H9 (cell line): ENCODE measurements at regions not wholly inside any gene's neighbourhood (a gene's known extent, or its start where the extent isn't known, plus 50 kb on each side); places are given as distances from the start of the nearest gene placed in this dataset.

Experiments used
- DNase-seq: peaks from one replicate; pipeline ENCODE4 v3.0.0-alpha.2; 2017
- H2AFZ ChIP-seq: one replicate; pipeline ENCODE4 v1.6.1; 2013; ENCODE audit warnings: mild to moderate bottlenecking, low read length, control low read depth, moderate library complexity
- H2AK5ac ChIP-seq: 2 replicates; pipeline ENCODE4 v1.6.1; 2013; ENCODE audit warnings: low read length, control low read depth, mixed read lengths; ENCODE audit not compliant: insufficient read length
- H2BK120ac ChIP-seq: one replicate; pipeline ENCODE4 v1.6.1; 2013; ENCODE audit warnings: low read depth, mild to moderate bottlenecking, low read length, control low read depth, inconsistent platforms; ENCODE audit not compliant: poor library complexity, severe bottlenecking
- H2BK12ac ChIP-seq: 2 replicates; pipeline ENCODE4 v1.6.1; 2013; ENCODE audit warnings: low read length, control low read depth, mixed read lengths, low read depth; ENCODE audit not compliant: insufficient read length
- H2BK15ac ChIP-seq: 2 replicates; pipeline ENCODE4 v1.6.1; 2013; ENCODE audit warnings: low read depth, low read length, control low read depth
- H2BK20ac ChIP-seq: one replicate; pipeline ENCODE4 v1.6.1; 2013; ENCODE audit warnings: low read depth, mild to moderate bottlenecking, low read length, control low read depth, inconsistent platforms; ENCODE audit not compliant: poor library complexity, severe bottlenecking
- H2BK5ac ChIP-seq: 2 replicates; pipeline ENCODE4 v1.6.1; 2013; ENCODE audit warnings: low read length, control low read depth, mixed read lengths; ENCODE audit not compliant: insufficient read length
- H3K14ac ChIP-seq: 2 replicates; pipeline ENCODE4 v1.6.1; 2013; ENCODE audit warnings: low read length, control low read depth; ENCODE audit not compliant: insufficient read depth
- H3K18ac ChIP-seq: 2 replicates; pipeline ENCODE4 v1.6.1; 2013; ENCODE audit warnings: low read depth, mild to moderate bottlenecking, mixed read lengths, low read length, control low read depth; ENCODE audit not compliant: insufficient read length
- H3K23ac ChIP-seq: 2 replicates; pipeline ENCODE4 v1.6.1; 2013; ENCODE audit warnings: low read length, control low read depth, mixed read lengths, low read depth; ENCODE audit not compliant: insufficient read length
- H3K23me2 ChIP-seq: 2 replicates; pipeline ENCODE4 v1.6.1; 2013; ENCODE audit warnings: low read depth, mild to moderate bottlenecking, mixed read lengths, low read length, control low read depth; ENCODE audit not compliant: insufficient read length, poor library complexity, severe bottlenecking
- H3K27ac ChIP-seq: 2 replicates; pipeline ENCODE4 v1.5.1; 2013; ENCODE audit warnings: low read length, control low read depth, mixed read lengths, low read depth; ENCODE audit not compliant: insufficient read length
- H3K27me3 ChIP-seq: 2 replicates; pipeline ENCODE4 v1.6.1; 2013; ENCODE audit warnings: low read length, control low read depth, inconsistent platforms; ENCODE audit not compliant: insufficient read depth
- H3K4ac ChIP-seq: 2 replicates; pipeline ENCODE4 v1.6.1; 2013; ENCODE audit warnings: low read depth, mild to moderate bottlenecking, control low read depth, inconsistent platforms, low read length, moderate library complexity
- H3K4me1 ChIP-seq: 2 replicates; pipeline ENCODE4 v1.6.1; 2013; ENCODE audit warnings: low read length, control low read depth, inconsistent platforms; ENCODE audit not compliant: insufficient read depth
- H3K4me2 ChIP-seq: 2 replicates; pipeline ENCODE4 v1.6.1; 2013; ENCODE audit warnings: low read length, control low read depth, mixed read lengths; ENCODE audit not compliant: insufficient read length, insufficient read depth
- H3K56ac ChIP-seq: 2 replicates; pipeline ENCODE4 v1.6.1; 2013; ENCODE audit warnings: low read depth, mild to moderate bottlenecking, mixed read lengths, low read length, control low read depth; ENCODE audit not compliant: insufficient read length
- H3K79me1 ChIP-seq: 2 replicates; pipeline ENCODE4 v1.6.1; 2013; ENCODE audit warnings: low read depth, mild to moderate bottlenecking, moderate library complexity, low read length, control low read depth, inconsistent platforms; ENCODE audit not compliant: insufficient read depth, poor library complexity, severe bottlenecking
- H3K79me2 ChIP-seq: 2 replicates; pipeline ENCODE4 v1.6.1; 2013; ENCODE audit warnings: low read length, control low read depth, inconsistent platforms; ENCODE audit not compliant: insufficient read depth
- H3K9ac ChIP-seq: 2 replicates; pipeline ENCODE4 v1.6.1; 2013; ENCODE audit warnings: low read length, control low read depth, mixed read lengths; ENCODE audit not compliant: insufficient read length; ENCODE audit errors: extremely low read depth
- H3K9me3 ChIP-seq: one replicate; pipeline ENCODE4 v1.6.1; 2013; ENCODE audit warnings: low read depth, low read length, inconsistent platforms; ENCODE audit not compliant: control insufficient read depth
- H3T11ph ChIP-seq: one replicate; pipeline ENCODE4 v1.6.1; 2013; ENCODE audit warnings: mild to moderate bottlenecking, low read length, control low read depth, inconsistent platforms
- H4K20me1 ChIP-seq: one replicate; pipeline ENCODE4 v1.6.1; 2013; ENCODE audit not compliant: control insufficient read depth, insufficient read length, insufficient read depth
- H4K5ac ChIP-seq: 2 replicates; pipeline ENCODE4 v1.6.1; 2013; ENCODE audit warnings: low read depth, mild to moderate bottlenecking, mixed read lengths, low read length, control low read depth; ENCODE audit not compliant: insufficient read length
- H4K8ac ChIP-seq: replicated peaks from 2 replicates; pipeline ENCODE4 v1.6.1; 2013; ENCODE audit warnings: low read length, control low read depth, mixed read lengths, low read depth; ENCODE audit not compliant: insufficient read length
- H4K91ac ChIP-seq: 2 replicates; pipeline ENCODE4 v1.6.1; 2013; ENCODE audit warnings: low read depth, mild to moderate bottlenecking, moderate library complexity, mixed read lengths, low read length, control low read depth; ENCODE audit not compliant: insufficient read length
- H3K27ac Mint-ChIP-seq, 3 experiments: 2 replicates in 2 of 3; 3 replicates in 1 of 3; pipeline ENCODE4 v1.8.0; 2020 to 2021; ENCODE audit warnings: mixed read lengths in 3 of 3, mild to moderate bottlenecking in 1 of 3, moderate library complexity in 1 of 3
- H3K27me3 Mint-ChIP-seq: 2 replicates; pipeline ENCODE4 v1.8.0; 2021; ENCODE audit warnings: low read depth, mild to moderate bottlenecking, moderate library complexity, mixed read lengths
- H3K36me3 Mint-ChIP-seq, 3 experiments: 2 replicates in 2 of 3; 3 replicates in 1 of 3; pipeline ENCODE4 v1.8.0; 2020 to 2021; ENCODE audit warnings: low read depth in 3 of 3, mixed read lengths in 3 of 3; ENCODE audit not compliant: insufficient read depth in 1 of 3
- H3K4me1 Mint-ChIP-seq, 2 experiments: 2 replicates each; pipeline ENCODE4 v1.8.0; 2020; ENCODE audit warnings: mixed read lengths in 2 of 2
- H3K4me3 Mint-ChIP-seq, 2 experiments: 2 replicates in 1 of 2; 3 replicates in 1 of 2; pipeline ENCODE4 v1.8.0; 2020 to 2021; ENCODE audit warnings: mild to moderate bottlenecking in 2 of 2, mixed read lengths in 2 of 2, moderate library complexity in 1 of 2
- H3K9me3 Mint-ChIP-seq, 2 experiments: 2 replicates in 1 of 2; 3 replicates in 1 of 2; pipeline ENCODE4 v1.8.0; 2020; ENCODE audit warnings: mild to moderate bottlenecking in 2 of 2, mixed read lengths in 2 of 2, moderate library complexity in 1 of 2
- TF ChIP-seq, protein P1 (sequence below): fragments of 200-600 bp; sonication (generic); conservative IDR thresholded peaks from 3 replicates; pipeline ENCODE4 v1.8.0; 2021; ENCODE audit warnings: antibody characterized with exemption, mild to moderate bottlenecking

DNA sequence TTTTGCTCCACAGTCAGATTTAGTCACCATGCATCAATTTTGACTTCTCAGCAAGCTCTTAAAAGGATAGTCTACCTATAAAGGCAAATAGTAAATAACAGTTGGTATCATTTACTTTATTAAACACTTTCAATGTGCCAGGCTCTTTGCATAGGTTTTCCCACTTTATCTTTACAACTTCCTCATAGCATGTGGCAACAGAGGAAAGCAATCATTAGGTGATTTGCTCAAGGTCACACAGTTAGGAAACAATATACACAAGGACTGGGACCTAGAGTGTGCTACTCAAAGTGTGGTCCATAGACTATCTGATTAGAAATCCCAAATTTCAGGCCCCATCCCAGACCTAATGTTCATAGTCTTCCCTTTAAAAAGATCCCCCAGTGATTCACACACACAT is 212.3 kb downstream of the MTERF1 start:
- Histone ChIP-seq H3K14ac (no peak overlapping the region), H3K9me3 (no peaks in the 10 kb centered on the region), H3T11ph (no peak overlapping the region), H3K23ac (no peak overlapping the region), H3K4ac (no peak overlapping the region), H3K9ac (no peak overlapping the region), H2BK20ac (no peak overlapping the region), H4K20me1 (no peaks in the 10 kb centered on the region), H3K79me1 (no peaks in the 10 kb centered on the region), H3K79me2 (no peaks in the 10 kb centered on the region), H3K56ac (no peak overlapping the region), H3K4me2 (no peak overlapping the region), H4K91ac (no peak overlapping the region), H3K27me3 (no peaks in the 10 kb centered on the region), H4K5ac (no peak overlapping the region), H2AFZ (no peak overlapping the region), H2BK12ac (no peak overlapping the region), H4K8ac (no peak overlapping the region), H2BK5ac (no peak overlapping the region), H3K18ac (no peak overlapping the region), H2BK15ac (no peak overlapping the region), H2AK5ac (no peak overlapping the region), H3K23me2 (no peaks in the 10 kb centered on the region), H2BK120ac (no peak overlapping the region), H3K4me1 (no peaks in the 10 kb centered on the region), H3K27ac (no peak overlapping the region)
- Mint-ChIP-seq H3K4me3 (no peak overlapping the region), H3K36me3 (no peaks in the 10 kb centered on the region), H3K27me3 (no peaks in the 10 kb centered on the region), H3K27ac (no peak overlapping the region), H3K9me3 (no peaks in the 10 kb centered on the region), H3K4me1 (no peaks in the 10 kb centered on the region)
- TF ChIP-seq, protein P1, sequence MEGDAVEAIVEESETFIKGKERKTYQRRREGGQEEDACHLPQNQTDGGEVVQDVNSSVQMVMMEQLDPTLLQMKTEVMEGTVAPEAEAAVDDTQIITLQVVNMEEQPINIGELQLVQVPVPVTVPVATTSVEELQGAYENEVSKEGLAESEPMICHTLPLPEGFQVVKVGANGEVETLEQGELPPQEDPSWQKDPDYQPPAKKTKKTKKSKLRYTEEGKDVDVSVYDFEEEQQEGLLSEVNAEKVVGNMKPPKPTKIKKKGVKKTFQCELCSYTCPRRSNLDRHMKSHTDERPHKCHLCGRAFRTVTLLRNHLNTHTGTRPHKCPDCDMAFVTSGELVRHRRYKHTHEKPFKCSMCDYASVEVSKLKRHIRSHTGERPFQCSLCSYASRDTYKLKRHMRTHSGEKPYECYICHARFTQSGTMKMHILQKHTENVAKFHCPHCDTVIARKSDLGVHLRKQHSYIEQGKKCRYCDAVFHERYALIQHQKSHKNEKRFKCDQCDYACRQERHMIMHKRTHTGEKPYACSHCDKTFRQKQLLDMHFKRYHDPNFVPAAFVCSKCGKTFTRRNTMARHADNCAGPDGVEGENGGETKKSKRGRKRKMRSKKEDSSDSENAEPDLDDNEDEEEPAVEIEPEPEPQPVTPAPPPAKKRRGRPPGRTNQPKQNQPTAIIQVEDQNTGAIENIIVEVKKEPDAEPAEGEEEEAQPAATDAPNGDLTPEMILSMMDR, result no peak
- no peak for DNase-seq
